Testis (tissue), 2 donors: ENCODE measurements at regions not wholly inside any gene's neighbourhood (a gene's known extent, or its start where the extent isn't known, plus 50 kb on each side); places are given as distances from the start of the nearest gene placed in this dataset.

Source experiments
- CTCF ChIP-seq, 3 experiments: fragments of 450-650 bp in 2 of 3; fragments of 200-600 bp in 1 of 3; sonication (generic) in 1 of 3; IDR thresholded peaks; one replicate each; pipeline ENCODE4 v1.5.1; 2016 to 2019; ENCODE audit warnings: antibody characterized with exemption in 3 of 3, mild to moderate bottlenecking in 2 of 3, moderate library complexity in 1 of 3
- POLR2A ChIP-seq: fragments of 450-650 bp; IDR thresholded peaks from one replicate; pipeline ENCODE4 v1.6.1; 2017; ENCODE audit warnings: antibody characterized with exemption, mild to moderate bottlenecking, moderate library complexity

- TF ChIP-seq CTCF (IDR thresholded peaks at IDR 0.05): no peak
- no peak for TF ChIP-seq POLR2A
Measured at GRCh38 chr15:39227001-39227400, 353.9 kb upstream of the THBS1 start.
